NCI-H146 treated with DMSO at 0.1 percent for 48 hours (cell line): ENCODE measurements at regions not wholly inside any gene's neighbourhood (a gene's known extent, or its start where the extent isn't known, plus 50 kb on each side); places are given as distances from the start of the nearest gene placed in this dataset.

Source experiments
- DNase-seq: peaks from one replicate; lab custom pipeline; 2025; ENCODE audit not compliant: unreplicated experiment; lab: John Stamatoyannopoulos, UW

- DNase-seq: no peak
These were observed 326.2 kb upstream of the NAV3 start for GRCh38 chr12:77504466-77504865.

GRCh38 chr12:77500089-77500488, 330.6 kb upstream of the NAV3 start:
- DNase-seq: no peak

GRCh38 chr12:77497647-77498046, 333.0 kb upstream of the NAV3 start:
- DNase-seq: no peak

- no peak for DNase-seq
These were observed 334.0 kb upstream of the NAV3 start for GRCh38 chr12:77496714-77497113.

- DNase-seq: no peak
These were observed 336.4 kb upstream of the NAV3 start for GRCh38 chr12:77494296-77494695.

GRCh38 chr12:77493302-77494168, 337.2 kb upstream of the NAV3 start:
- DNase-seq: no peak

GRCh38 chr12:77492536-77492935, 338.2 kb upstream of the NAV3 start:
- DNase-seq: no peak

GRCh38 chr12:77489331-77489970, 341.2 kb upstream of the NAV3 start:
- no peak for DNase-seq

GRCh38 chr12:77488041-77488620, 342.6 kb upstream of the NAV3 start:
- DNase-seq: no peak

GRCh38 chr12:77486872-77487271, 343.8 kb upstream of the NAV3 start:
- DNase-seq: no peak

GRCh38 chr12:77485961-77486854, 344.5 kb upstream of the NAV3 start:
- DNase-seq: no peak

- DNase-seq: no peak
These were observed 349.0 kb upstream of the NAV3 start for GRCh38 chr12:77481687-77482086.

GRCh38 chr12:77477907-77478533, 352.7 kb upstream of the NAV3 start:
- DNase-seq: no peak

- DNase-seq: no peak
These were observed 358.9 kb upstream of the NAV3 start for GRCh38 chr12:77471801-77472200.

GRCh38 chr12:77469578-77470333, 360.9 kb upstream of the NAV3 start:
- DNase-seq: no peak

GRCh38 chr12:77442633-77443032, 377.3 kb upstream of the E2F7 start:
- no peak for DNase-seq

- DNase-seq: no peak
These were observed 374.4 kb upstream of the E2F7 start for GRCh38 chr12:77439749-77440148.

GRCh38 chr12:77438644-77439043, 373.3 kb upstream of the E2F7 start:
- no peak for DNase-seq

GRCh38 chr12:77437206-77437605, 371.8 kb upstream of the E2F7 start:
- DNase-seq: no peak
